ENCODE measurements at regions not wholly inside any gene's neighbourhood (a gene's known extent, or its start where the extent isn't known, plus 50 kb on each side); places are given as distances from the start of the nearest gene placed in this dataset.

- no peak for TF ChIP-seq CTCF (IDR thresholded peaks at IDR 0.05)
- no peak for TF ChIP-seq POLR2AphosphoS5 (IDR thresholded peaks at IDR 0.05)
Observed at GRCh38 chr2:12074126-12074844, 327.9 kb downstream of the LPIN1 start.
